ENCODE measurements at regions not wholly inside any gene's neighbourhood (a gene's known extent, or its start where the extent isn't known, plus 50 kb on each side); places are given as distances from the start of the nearest gene placed in this dataset.
A peak's percentile ranks its signal among the peaks of the same experiment; 100 is the strongest.

- DNase-seq: no peak
- in situ Hi-C loops (cut with MboI; ENCODE audit: low pct_unique_long_range_greater_than_20kb, low sequenced_read_pairs): no loop called here
These were observed 266.1 kb upstream of the NRIP1 start for GRCh38 chr21:15330872-15331271.

DNA sequence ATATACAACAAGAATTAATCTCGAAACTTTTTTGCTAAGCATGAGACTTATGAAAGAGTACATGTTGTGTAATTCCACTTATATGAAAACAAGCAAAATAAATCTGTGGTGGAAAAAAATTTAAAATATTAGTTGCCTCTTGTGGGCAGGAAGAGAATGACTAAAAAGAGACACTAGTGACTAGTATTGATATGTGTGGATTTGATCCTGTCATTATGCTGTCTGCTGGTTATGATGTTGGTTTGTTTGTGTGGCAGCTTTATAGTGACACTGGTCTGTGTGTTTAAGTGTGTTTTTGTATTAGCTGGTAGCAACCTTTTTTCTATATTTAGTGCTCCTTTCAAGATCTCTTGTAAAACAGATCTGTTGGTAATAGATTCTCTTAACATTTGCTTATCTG, 267.8 kb upstream of the NRIP1 start:
- in situ Hi-C loops (cut with MboI; ENCODE audit: low pct_unique_long_range_greater_than_20kb, low sequenced_read_pairs): no loop called here
- no peak for DNase-seq

- in situ Hi-C loops (cut with MboI; ENCODE audit: low pct_unique_long_range_greater_than_20kb, low sequenced_read_pairs): no loop called here
- DNase-seq: no peak
These were observed 268.4 kb upstream of the NRIP1 start for GRCh38 chr21:15333136-15333710.

DNA sequence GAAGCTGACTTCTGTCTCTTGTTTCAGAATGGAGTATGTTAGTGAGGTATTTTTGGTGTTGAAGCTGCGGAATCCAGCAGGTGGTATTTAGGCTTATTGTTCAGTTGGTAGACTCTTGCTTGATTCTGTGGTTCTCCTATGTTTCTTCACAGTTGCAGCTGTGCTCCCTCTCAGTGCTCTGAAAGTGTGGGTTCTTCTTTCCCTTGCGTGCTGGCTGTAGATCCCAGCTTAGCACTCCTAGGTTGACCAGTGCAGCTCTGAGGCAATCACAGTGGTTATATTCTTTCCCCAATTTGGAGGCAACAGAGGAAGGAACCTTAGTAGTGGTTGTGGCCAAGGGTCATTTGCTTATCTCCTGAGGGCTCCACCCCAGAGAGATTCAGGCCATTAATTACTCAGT, 269.2 kb upstream of the NRIP1 start:
- in situ Hi-C loops (cut with MboI; ENCODE audit: low pct_unique_long_range_greater_than_20kb, low sequenced_read_pairs): no loop called here
- DNase-seq: no peak

- DNase-seq: no peak
- in situ Hi-C loops (cut with MboI; ENCODE audit: low pct_unique_long_range_greater_than_20kb, low sequenced_read_pairs): no loop called here
These were observed 278.3 kb upstream of the NRIP1 start for GRCh38 chr21:15343066-15343465.

GRCh38 chr21:15352009-15352408, 287.2 kb upstream of the NRIP1 start:
- DNase-seq: no peak
- in situ Hi-C loops (cut with MboI; ENCODE audit: low pct_unique_long_range_greater_than_20kb, low sequenced_read_pairs): no loop called here

DNA sequence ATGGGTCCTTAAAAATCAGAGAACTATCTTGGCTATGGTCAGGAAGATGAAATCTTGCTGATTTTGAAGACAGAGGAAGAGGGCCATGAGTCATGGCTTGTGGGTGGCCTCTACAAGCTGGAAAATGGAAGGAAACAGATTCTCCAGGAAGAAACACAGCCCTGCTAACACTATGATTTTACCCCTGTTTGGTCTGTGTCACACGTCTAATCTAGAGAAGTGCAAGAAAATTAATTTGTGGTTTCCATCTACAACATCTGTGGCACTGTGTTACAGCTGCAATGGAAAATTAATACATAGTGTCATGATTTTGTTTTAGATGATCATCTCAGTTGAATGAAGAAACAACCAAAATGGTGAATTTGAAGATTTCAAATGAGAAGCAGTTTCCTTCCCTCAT, 288.7 kb upstream of the NRIP1 start:
- in situ Hi-C loops (cut with MboI; ENCODE audit: low pct_unique_long_range_greater_than_20kb, low sequenced_read_pairs): no loop called here

GRCh38 chr21:15354516-15354915, 289.7 kb upstream of the NRIP1 start:
- in situ Hi-C loops (cut with MboI; ENCODE audit: low pct_unique_long_range_greater_than_20kb, low sequenced_read_pairs): no loop called here
- DNase-seq: peak; percentile 10

More for the DNA sequence above, 288.7 kb upstream of the NRIP1 start:
- DNase-seq: no peak

GRCh38 chr21:15355066-15355465, 290.3 kb upstream of the NRIP1 start:
- in situ Hi-C loops (cut with MboI; ENCODE audit: low pct_unique_long_range_greater_than_20kb, low sequenced_read_pairs): no loop called here
- DNase-seq: peak; percentile 36

DNA sequence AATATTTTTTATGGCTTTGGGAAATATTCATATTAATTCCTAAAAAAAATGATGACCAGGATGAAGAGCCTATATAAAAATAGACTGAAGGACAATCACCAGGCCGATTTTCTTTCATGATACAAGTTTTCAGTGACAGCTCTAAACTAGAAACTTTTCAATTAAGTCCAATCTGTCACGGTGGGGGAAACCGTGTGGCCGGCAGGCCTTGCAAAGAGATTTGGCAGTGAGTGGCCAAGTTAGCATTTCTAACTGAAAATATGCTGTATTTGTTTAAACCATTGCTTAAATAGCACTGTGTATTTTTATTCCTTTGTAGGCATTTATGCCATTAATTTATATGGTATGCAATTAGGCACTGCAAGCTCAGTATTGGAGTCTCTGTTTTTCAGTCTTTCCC, 294.5 kb upstream of the NRIP1 start:
- no peak for DNase-seq
- in situ Hi-C loops (cut with MboI; ENCODE audit: low pct_unique_long_range_greater_than_20kb, low sequenced_read_pairs): no loop called here

DNA sequence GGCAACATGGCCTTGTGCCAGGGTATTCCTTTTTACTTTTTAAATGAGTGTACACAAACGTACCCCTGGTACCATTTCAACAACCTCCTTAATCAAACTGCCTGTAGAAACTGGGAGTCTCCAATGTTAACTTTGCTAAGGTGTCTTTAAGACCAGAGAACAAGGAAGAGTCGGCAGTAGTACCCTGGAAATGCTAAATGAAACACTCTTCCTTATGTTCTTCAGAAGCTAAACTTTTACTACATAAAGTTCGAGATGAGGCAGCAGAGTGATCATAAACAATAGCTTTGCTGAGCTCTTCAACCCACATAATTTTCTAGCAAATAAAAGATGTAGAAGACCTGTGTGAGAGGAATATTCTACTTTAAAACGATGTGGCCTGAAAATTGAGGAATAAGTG, 297.7 kb upstream of the NRIP1 start:
- no peak for DNase-seq
- in situ Hi-C loops (cut with MboI; ENCODE audit: low pct_unique_long_range_greater_than_20kb, low sequenced_read_pairs): no loop called here

- in situ Hi-C loops (cut with MboI; ENCODE audit: low pct_unique_long_range_greater_than_20kb, low sequenced_read_pairs): no loop called here
- DNase-seq: no peak
These were observed 299.1 kb upstream of the NRIP1 start for GRCh38 chr21:15363921-15364320.

DNA sequence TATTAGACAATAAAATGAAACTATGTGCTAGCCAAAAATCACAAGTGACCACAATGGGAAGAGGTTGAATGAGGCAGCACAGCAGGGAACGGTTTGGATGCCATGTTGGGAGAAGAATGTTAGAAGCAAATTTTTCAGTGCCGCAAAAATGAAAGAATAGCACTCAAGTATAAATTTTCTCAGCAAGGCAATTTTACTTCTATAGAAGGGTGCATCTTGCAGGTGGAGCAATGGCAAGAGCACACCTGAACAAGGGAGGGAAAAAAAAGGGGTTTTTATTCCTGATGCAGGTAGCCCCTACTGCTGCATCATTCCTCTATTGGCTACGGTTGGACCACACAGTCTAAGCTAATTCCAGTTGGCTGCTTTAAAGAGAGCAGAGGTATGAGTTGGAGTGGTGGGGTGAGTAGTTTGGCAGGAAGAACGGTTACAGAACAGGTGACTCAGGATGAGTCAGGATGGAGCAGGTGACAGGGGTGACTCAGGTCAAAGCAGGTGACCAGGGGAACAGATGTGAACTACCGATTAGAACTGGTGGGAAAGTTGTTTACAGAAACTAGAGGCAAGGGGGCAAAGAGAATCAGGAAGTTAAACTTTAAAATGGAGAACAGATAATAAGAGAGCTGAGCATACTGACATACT, 301.1 kb upstream of the NRIP1 start:
- in situ Hi-C loops (cut with MboI; ENCODE audit: low pct_unique_long_range_greater_than_20kb, low sequenced_read_pairs): no loop called here
- DNase-seq: no peak

DNA sequence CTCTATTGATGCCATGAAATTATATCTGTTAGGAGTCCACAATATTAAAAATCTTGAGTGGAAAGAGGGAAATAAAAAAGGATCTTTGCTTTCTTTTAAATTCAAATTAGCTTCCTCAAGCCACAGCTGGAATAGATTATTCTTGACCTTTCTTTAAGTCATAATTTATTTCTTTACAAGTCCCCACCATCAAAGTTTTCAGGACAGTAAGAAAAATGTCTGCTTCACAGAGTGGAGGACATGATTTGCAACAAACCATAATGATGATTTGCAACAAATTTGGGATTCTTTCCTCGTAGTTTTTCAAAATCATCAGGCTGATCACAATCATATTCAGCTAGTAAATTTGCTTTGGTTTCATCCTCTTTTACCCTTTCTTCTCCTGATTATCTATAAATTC, 301.8 kb upstream of the NRIP1 start:
- DNase-seq: no peak
- in situ Hi-C loops (cut with MboI; ENCODE audit: low pct_unique_long_range_greater_than_20kb, low sequenced_read_pairs): no loop called here

GRCh38 chr21:15367061-15367626, 302.3 kb upstream of the NRIP1 start:
- in situ Hi-C loops (cut with MboI; ENCODE audit: low pct_unique_long_range_greater_than_20kb, low sequenced_read_pairs): no loop called here
- no peak for DNase-seq

GRCh38 chr21:15370462-15370975, 305.7 kb upstream of the NRIP1 start:
- in situ Hi-C loops (cut with MboI; ENCODE audit: low pct_unique_long_range_greater_than_20kb, low sequenced_read_pairs): no loop called here
- no peak for DNase-seq

DNA sequence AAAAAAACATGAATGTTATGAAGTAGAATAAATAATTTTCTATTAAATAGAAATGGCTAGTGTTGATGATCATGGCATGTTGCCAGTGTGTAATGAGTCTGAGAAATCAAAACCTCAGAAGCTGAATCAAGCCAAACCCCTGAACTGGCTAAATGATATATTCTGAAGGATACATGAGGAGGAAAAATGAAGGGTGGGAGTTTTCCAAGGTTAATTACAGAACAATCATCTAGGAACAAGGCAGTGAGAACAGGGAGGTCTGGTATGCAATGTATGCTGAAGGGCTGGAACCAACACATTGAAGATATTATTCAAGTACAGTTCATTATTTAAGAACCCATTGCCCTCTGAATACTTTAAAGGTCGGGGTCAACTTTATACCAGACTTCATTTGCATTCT, 309.1 kb upstream of the NRIP1 start:
- in situ Hi-C loops (cut with MboI; ENCODE audit: low pct_unique_long_range_greater_than_20kb, low sequenced_read_pairs): no loop called here
- DNase-seq: no peak

- in situ Hi-C loops (cut with MboI; ENCODE audit: low pct_unique_long_range_greater_than_20kb, low sequenced_read_pairs): no loop called here
- no peak for DNase-seq
These were observed 315.0 kb upstream of the NRIP1 start for GRCh38 chr21:15379776-15380175.

DNA sequence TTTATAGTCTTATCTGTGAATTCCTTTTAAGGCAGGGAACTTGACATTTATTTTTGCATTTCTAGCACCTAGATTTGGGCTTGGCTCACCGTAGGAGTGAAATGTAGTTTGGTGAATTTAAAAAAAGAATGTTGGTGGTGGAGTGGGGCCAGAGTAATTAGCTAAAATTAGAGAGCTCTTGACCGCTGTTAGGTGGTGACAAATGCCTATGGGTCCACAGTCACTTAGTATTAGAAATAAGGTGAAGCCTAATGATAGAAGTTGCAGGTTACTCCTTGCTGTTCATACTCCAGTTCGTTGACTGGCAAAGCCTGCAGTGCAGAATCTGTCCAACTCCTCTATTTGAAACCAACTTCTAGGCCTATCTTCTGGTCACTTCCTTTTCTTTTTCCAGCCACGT, 318.8 kb upstream of the NRIP1 start:
- in situ Hi-C loops (cut with MboI; ENCODE audit: low pct_unique_long_range_greater_than_20kb, low sequenced_read_pairs): no loop called here
- DNase-seq: no peak

- in situ Hi-C loops (cut with MboI; ENCODE audit: low pct_unique_long_range_greater_than_20kb, low sequenced_read_pairs): no loop called here
- DNase-seq: no peak
These were observed 325.2 kb upstream of the NRIP1 start for GRCh38 chr21:15390049-15390448.

- DNase-seq: no peak
- in situ Hi-C loops (cut with MboI; ENCODE audit: low pct_unique_long_range_greater_than_20kb, low sequenced_read_pairs): no loop called here
These were observed 332.5 kb upstream of the NRIP1 start for GRCh38 chr21:15397258-15397657.

Measured in KBM-7 (cell line).